ENCODE measurements at regions not wholly inside any gene's neighbourhood (a gene's known extent, or its start where the extent isn't known, plus 50 kb on each side); places are given as distances from the start of the nearest gene placed in this dataset.
A peak's percentile ranks its signal among the peaks of the same experiment; 100 is the strongest.

GRCh38 chr4:17310269-17310652 lies 201.6 kb downstream of the QDPR start:
- no peak overlapping the region for H3K4me3 ChIP-seq (ENCODE audit: low read depth, low read length)
- TF ChIP-seq CTCF (IDR thresholded peaks at IDR 0.05; ENCODE audit: insufficient read depth, low read depth, low read length, missing control alignments), result no peak
- peak; percentile 65 for DNase-seq (ENCODE audit: low read depth)

GRCh38 chr4:17309567-17310268 lies 202.2 kb downstream of the QDPR start:
- TF ChIP-seq CTCF (IDR thresholded peaks at IDR 0.05; ENCODE audit: insufficient read depth, low read depth, low read length, missing control alignments), result no peak
- H3K4me3 ChIP-seq (ENCODE audit: low read depth, low read length), result no peak overlapping the region
- peak; percentile 28 for DNase-seq (ENCODE audit: low read depth)

DNA sequence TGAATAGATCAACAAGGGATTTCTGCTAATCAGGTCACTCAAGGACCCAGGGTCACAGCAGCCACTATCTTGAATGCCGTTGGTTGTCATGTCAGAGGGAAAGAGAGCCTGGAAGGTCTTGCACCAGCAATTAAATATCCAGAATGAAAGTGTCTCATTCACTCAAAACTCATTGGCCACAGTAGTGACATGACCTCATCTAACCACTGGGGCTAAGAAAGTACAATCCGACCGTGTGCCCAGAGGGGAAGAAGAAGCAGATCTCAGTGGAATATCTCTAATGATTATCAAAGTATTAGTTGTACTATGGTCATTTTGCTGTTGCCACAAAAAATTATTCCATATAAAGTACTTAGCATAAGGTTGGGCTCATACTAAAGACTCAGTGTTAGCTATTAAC lies 210.0 kb downstream of the QDPR start:
- no peak overlapping the region for H3K4me3 ChIP-seq (ENCODE audit: low read depth, low read length)
- TF ChIP-seq CTCF (IDR thresholded peaks at IDR 0.05; ENCODE audit: insufficient read depth, low read depth, low read length, missing control alignments), result no peak

DNA sequence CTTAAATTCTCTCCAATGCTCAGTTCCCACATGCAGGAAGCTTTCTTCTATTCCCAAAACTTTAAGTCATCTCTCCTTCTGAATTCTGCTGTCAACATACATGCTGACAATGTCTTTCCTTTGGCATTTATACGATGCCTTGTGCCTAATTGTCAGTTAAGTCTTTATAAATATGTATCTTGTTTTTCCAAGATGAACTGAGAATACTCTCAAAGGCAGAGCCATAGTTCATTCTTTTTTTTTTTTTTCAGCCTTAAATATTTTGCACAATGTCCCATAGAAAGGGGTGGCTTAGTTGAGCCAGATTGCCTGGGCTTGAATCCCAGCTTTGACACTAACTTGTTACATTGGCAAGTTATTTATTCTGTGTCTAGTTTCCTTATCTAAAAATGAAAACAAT lies 210.6 kb downstream of the QDPR start:
- no peak overlapping the region for H3K4me3 ChIP-seq (ENCODE audit: low read depth, low read length)
- DNase-seq (ENCODE audit: low read depth), result no peak
- no peak for TF ChIP-seq CTCF (IDR thresholded peaks at IDR 0.05; ENCODE audit: insufficient read depth, low read depth, low read length, missing control alignments)

More for the DNA sequence above, 210.0 kb downstream of the QDPR start:
- DNase-seq (ENCODE audit: low read depth), result no peak

DNA sequence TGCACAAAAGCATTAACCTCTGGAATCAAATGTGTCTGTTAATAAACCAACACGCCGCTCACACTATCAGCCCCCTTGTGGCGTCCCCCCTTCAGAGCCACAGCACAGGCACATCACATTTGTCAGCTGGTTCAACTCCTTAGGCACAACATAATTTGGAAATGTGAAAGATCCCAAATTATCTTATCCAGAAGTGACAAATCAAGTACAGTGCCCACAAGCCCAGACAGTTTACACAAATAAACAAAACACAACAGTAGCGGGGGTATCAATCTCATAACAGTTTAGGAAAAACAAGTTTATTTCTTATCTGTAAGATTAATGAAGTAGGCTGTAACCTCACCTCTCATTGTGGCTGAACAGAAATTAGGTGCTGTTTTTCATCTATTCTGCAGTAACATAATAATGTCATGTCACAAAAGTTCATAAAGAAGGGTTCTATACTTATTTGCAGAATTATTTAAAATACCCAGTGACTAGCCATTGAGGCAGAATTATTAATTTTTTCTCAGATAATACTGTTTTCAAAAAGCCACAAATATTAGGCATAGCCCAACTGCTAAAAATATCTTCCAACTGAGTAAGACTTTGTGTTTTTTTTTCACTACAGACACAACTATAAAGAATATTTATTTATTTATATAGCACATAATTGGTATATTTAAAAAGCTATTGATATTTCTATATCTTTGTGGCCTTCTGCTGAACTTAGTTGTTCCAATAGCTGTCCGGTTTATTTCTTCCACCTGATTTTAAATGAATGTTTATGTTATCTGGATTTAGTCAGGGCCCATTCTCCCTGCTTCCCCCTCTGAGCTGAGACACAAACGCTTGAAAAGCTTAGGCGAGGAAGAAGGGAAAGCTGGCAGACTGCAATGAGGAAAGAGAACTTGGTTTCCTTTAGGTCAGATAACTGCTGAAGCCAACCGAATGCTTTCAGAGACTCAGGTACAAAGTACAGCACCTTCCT lies 214.7 kb downstream of the QDPR start:
- H3K4me3 ChIP-seq (ENCODE audit: low read depth, low read length), result no peak overlapping the region
- no peak for TF ChIP-seq CTCF (IDR thresholded peaks at IDR 0.05; ENCODE audit: insufficient read depth, low read depth, low read length, missing control alignments)
- no peak for DNase-seq (ENCODE audit: low read depth)

DNA sequence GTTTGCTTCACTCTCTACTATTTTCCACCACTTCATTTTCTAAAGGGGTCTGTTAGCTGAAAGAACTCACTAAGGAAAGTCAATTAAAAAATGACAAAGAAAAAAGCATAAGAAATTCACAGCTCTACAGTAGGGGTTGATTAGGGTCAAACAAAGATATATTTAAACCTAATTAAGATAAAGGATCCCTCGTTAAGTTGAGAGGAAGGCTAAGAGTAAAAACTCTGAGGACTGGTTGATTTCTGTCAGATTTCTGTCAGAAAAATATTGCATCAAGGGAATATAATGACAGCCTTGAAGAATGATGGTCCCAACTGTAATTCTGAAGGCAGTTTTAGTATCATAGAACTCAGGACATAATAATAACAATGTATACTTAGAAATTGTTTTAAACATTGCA lies 218.0 kb downstream of the QDPR start:
- no peak overlapping the region for H3K4me3 ChIP-seq (ENCODE audit: low read depth, low read length)
- DNase-seq (ENCODE audit: low read depth), result no peak
- no peak for TF ChIP-seq CTCF (IDR thresholded peaks at IDR 0.05; ENCODE audit: insufficient read depth, low read depth, low read length, missing control alignments)
